22Rv1 (cell line): ENCODE measurements at regions not wholly inside any gene's neighbourhood (a gene's known extent, or its start where the extent isn't known, plus 50 kb on each side); places are given as distances from the start of the nearest gene placed in this dataset.

Experiments used
- CTCF ChIP-seq: fragments of 450-650 bp; IDR thresholded peaks from 2 replicates; pipeline ENCODE4 v1.5.1; 2017; ENCODE audit warnings: mild to moderate bottlenecking
- ZFX ChIP-seq: fragments of 450-650 bp; IDR thresholded peaks from 2 replicates; pipeline ENCODE4 v1.6.1; 2017; ENCODE audit warnings: antibody characterized with exemption, borderline replicate concordance

GRCh38 chr1:47630346-47630745 is 192.5 kb downstream of the FOXD2 start:
- no peak for TF ChIP-seq CTCF
- no peak for TF ChIP-seq ZFX
